Ascending aorta (tissue), 2 donors: ENCODE measurements at regions not wholly inside any gene's neighbourhood (a gene's known extent, or its start where the extent isn't known, plus 50 kb on each side); places are given as distances from the start of the nearest gene placed in this dataset.

ENCODE experiments used
- DNase-seq, 2 donors: peaks; one replicate each; pipeline ENCODE4 v3.0.0-alpha.2; 2019; ENCODE audit warnings: low spot score in 2 of 2
- H3K27ac ChIP-seq, 2 donors: fragments of 200-600 bp; sonication (generic); one replicate each; pipeline ENCODE4 v1.5.1; 2016 to 2017; ENCODE audit warnings: mild to moderate bottlenecking in 1 of 2
- H3K27me3 ChIP-seq: fragments of 200-600 bp; sonication (generic); one replicate; pipeline ENCODE4 v1.5.1; 2017
- H3K36me3 ChIP-seq, 2 donors: fragments of 200-600 bp; sonication (generic); one replicate each; pipeline ENCODE4 v1.5.1; 2016
- H3K4me1 ChIP-seq, 2 donors: fragments of 200-600 bp; sonication (generic); one replicate each; pipeline ENCODE4 v1.5.1; 2016 to 2017; ENCODE audit warnings: mild to moderate bottlenecking in 1 of 2
- H3K4me3 ChIP-seq, 2 donors: fragments of 200-600 bp; sonication (generic); one replicate each; pipeline ENCODE4 v1.5.1; 2016 to 2017; ENCODE audit warnings: mild to moderate bottlenecking in 1 of 2
- H3K9me3 ChIP-seq, 2 donors: fragments of 200-600 bp; sonication (generic); one replicate each; pipeline ENCODE4 v1.5.1; 2016
- intact Hi-C: fragments of 100-400 bp; cut with DNase I; formaldehyde crosslinking; loops from one replicate; pipeline ENCODE4 v1.15.1; 2023
- TF ChIP-seq, protein P1 (sequence below), 3 experiments: fragments of 200-600 bp in 2 of 3; fragments of 450-650 bp in 1 of 3; sonication (generic) in 2 of 3; IDR thresholded peaks; one replicate each; pipeline ENCODE4 v1.5.1; 2016 to 2019; ENCODE audit warnings: antibody characterized with exemption in 3 of 3, mild to moderate bottlenecking in 1 of 3, moderate library complexity in 1 of 3

GRCh38 chr3:124535306-124535705, 194.9 kb upstream of the UMPS start:
- Histone ChIP-seq H3K27ac (no peak overlapping the region), H3K27me3 (no peaks in the 10 kb centered on the region), H3K36me3 (peaks cover 0 to 6% of the 10 kb centered on the region in 2 donors), H3K9me3 (no peaks in the 10 kb centered on the region), H3K4me3 (no peak overlapping the region), H3K4me1 (no peaks in the 10 kb centered on the region)
- DNase-seq: no peak
- TF ChIP-seq, protein P1, sequence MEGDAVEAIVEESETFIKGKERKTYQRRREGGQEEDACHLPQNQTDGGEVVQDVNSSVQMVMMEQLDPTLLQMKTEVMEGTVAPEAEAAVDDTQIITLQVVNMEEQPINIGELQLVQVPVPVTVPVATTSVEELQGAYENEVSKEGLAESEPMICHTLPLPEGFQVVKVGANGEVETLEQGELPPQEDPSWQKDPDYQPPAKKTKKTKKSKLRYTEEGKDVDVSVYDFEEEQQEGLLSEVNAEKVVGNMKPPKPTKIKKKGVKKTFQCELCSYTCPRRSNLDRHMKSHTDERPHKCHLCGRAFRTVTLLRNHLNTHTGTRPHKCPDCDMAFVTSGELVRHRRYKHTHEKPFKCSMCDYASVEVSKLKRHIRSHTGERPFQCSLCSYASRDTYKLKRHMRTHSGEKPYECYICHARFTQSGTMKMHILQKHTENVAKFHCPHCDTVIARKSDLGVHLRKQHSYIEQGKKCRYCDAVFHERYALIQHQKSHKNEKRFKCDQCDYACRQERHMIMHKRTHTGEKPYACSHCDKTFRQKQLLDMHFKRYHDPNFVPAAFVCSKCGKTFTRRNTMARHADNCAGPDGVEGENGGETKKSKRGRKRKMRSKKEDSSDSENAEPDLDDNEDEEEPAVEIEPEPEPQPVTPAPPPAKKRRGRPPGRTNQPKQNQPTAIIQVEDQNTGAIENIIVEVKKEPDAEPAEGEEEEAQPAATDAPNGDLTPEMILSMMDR (IDR thresholded peaks at IDR 0.05): no peak
- intact Hi-C loops: no loop called here

DNA sequence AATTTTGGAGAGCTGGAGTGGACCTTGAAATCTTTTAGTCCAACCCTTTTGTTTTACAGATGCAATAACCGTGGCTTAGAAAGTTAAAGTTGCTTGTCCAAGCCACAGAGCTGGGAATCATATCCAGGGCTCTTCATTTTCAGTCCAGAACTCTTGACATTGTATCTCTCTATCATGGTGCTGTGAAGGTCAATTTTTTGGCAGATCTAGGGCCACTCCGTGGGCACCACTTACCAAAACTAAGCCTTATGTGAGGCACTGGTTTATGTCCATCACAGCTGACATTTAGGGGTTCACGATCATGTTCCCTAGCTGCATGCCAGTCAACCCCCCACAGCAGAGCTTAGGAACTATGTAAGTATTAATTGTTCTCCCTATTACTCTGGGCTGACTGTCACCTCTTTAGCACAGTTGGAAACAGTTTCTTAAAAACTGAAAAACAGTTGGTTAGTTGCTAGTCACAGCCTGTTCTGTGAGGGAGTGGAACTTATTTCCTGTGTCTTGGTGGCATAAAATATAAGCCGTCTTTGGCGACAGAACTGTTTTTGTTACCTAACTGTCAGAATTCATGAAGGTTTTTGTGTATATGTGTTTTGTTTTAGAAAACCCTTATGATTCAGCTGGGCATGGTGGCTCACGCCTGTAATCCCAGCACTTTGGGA, 189.6 kb upstream of the UMPS start:
- Histone ChIP-seq H3K27me3 (no peaks in the 10 kb centered on the region), H3K9me3 (no peaks in the 10 kb centered on the region), H3K36me3 (peaks cover 0 to 4% of the 10 kb centered on the region in 2 donors), H3K4me1 (no peaks in the 10 kb centered on the region), H3K27ac (no peak overlapping the region), H3K4me3 (no peak overlapping the region)
- intact Hi-C loops: no loop called here
- TF ChIP-seq, protein P1 (IDR thresholded peaks at IDR 0.05): no peak
- DNase-seq: no peak

GRCh38 chr3:124542214-124542869, 187.9 kb upstream of the UMPS start:
- Histone ChIP-seq H3K9me3 (no peaks in the 10 kb centered on the region), H3K27ac (no peak overlapping the region), H3K36me3 (peaks cover 0 to 4% of the 10 kb centered on the region in 2 donors), H3K27me3 (no peaks in the 10 kb centered on the region), H3K4me3 (no peak overlapping the region), H3K4me1 (peaks cover 0 to 1% of the 10 kb centered on the region in 2 donors)
- TF ChIP-seq, protein P1 (IDR thresholded peaks at IDR 0.05): no peak
- intact Hi-C loops: no loop called here
- DNase-seq: no peak

DNA sequence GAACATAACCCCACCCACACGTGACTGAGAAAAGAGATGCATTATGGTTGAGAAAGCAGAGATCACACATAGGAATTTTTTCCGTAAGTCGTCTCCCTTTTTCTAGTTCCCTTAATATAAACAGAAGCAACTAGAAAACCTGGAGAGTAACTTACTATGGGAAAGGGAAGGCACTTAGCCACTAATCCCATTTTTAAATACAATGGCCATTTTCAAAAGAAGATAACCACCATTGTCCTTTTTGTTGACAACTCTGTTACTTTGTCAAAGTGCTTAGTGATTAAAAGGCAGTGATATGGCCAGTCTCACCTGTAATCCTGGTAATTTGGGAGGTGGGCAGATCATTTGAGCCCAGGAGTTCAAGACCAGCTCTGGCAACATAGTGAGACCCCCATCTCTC, 184.4 kb upstream of the UMPS start:
- H3K9me3 ChIP-seq: no peaks in the 10 kb centered on the region
- peaks cover 0 to 5% of the 10 kb centered on the region in 2 donors for H3K36me3 ChIP-seq
- peaks cover 0 to 4% of the 10 kb centered on the region in 2 donors for H3K4me1 ChIP-seq
- intact Hi-C loops: no loop called here
- DNase-seq: no peak
- TF ChIP-seq, protein P1 (IDR thresholded peaks at IDR 0.05): no peak
- no peak overlapping the region for H3K27ac ChIP-seq
- H3K27me3 ChIP-seq: no peaks in the 10 kb centered on the region
- H3K4me3 ChIP-seq: no peak overlapping the region

DNA sequence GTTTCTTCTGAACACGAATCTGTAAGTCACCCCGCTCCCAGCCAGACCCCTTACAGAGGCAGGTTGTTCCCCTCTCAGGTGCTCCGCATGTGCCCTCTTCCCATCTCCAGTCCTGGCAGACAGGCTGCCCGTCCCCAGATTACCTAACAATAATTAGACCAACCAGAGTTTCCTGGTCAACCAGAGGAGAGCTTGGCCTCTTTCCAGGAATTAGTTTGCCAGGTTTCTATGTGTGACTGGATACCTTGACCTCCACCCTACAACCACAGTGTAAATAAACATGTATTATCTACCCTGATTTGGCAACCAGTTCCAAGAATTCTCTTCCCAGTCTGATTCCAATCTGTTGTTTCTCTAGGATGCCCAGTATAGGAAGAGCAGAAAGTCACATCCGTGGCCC, 178.0 kb upstream of the UMPS start:
- no peaks in the 10 kb centered on the region for H3K9me3 ChIP-seq
- TF ChIP-seq, protein P1 (IDR thresholded peaks at IDR 0.05): no peak
- intact Hi-C loops: loop anchor here (10.0 kb wide), 1 partner anchor 197 kb away; no protein-coding TSS in a partner anchor

More for the DNA sequence above, 178.0 kb upstream of the UMPS start:
- no peak overlapping the region for H3K4me3 ChIP-seq
- DNase-seq: no peak
- peaks cover 0 to 8% of the 10 kb centered on the region in 2 donors for H3K4me1 ChIP-seq
- peaks cover 5 to 7% of the 10 kb centered on the region in 2 donors for H3K36me3 ChIP-seq
- no peak overlapping the region for H3K27ac ChIP-seq
- no peaks in the 10 kb centered on the region for H3K27me3 ChIP-seq
